RPMI7951 (cell line): ENCODE measurements at regions not wholly inside any gene's neighbourhood (a gene's known extent, or its start where the extent isn't known, plus 50 kb on each side); places are given as distances from the start of the nearest gene placed in this dataset.
"Not testable (repeated sequence)": the region's sequence is repeated elsewhere in the genome, so short reads cannot be mapped to it uniquely, and the experiment has no call there.

Experiments used
- DNase-seq: peaks from one replicate; pipeline ENCODE4 v3.0.0-alpha.2; 2012; ENCODE audit warnings: low read depth

- DNase-seq = no peak
Measured at GRCh38 chr4:45482346-45482745, 641.5 kb downstream of the GABRG1 start.

- no peak for DNase-seq
Measured at GRCh38 chr4:45477311-45477733, 646.5 kb downstream of the GABRG1 start.

- DNase-seq = no peak
Measured at GRCh38 chr4:45475548-45475947, 648.3 kb downstream of the GABRG1 start.

- no peak for DNase-seq
Measured at GRCh38 chr4:45472490-45472889, 651.4 kb downstream of the GABRG1 start.

- no peak for DNase-seq
Measured at GRCh38 chr4:45471335-45471734, 652.5 kb downstream of the GABRG1 start.

- DNase-seq = no peak
Measured at GRCh38 chr4:45467157-45467556, 656.7 kb downstream of the GABRG1 start.

GRCh38 chr4:45460157-45460556 lies 663.7 kb downstream of the GABRG1 start:
- DNase-seq = not testable (repeated sequence)

- no peak for DNase-seq
Measured at GRCh38 chr4:45455217-45455616, 668.6 kb downstream of the GABRG1 start.

- peak; percentile 0 for DNase-seq
Measured at GRCh38 chr4:45453258-45453853, 670.5 kb downstream of the GABRG1 start.

- no peak for DNase-seq
Measured at GRCh38 chr4:45442466-45442865, 681.4 kb downstream of the GABRG1 start.

- DNase-seq = no peak
Measured at GRCh38 chr4:45438047-45438446, 685.8 kb downstream of the GABRG1 start.

GRCh38 chr4:45437381-45437780 lies 686.5 kb downstream of the GABRG1 start:
- no peak for DNase-seq

- no peak for DNase-seq
Measured at GRCh38 chr4:45425135-45425534, 698.7 kb downstream of the GABRG1 start.

- no peak for DNase-seq
Measured at GRCh38 chr4:45423896-45424295, 697.5 kb upstream of the GNPDA2 start.

- DNase-seq = not testable (repeated sequence)
Measured at GRCh38 chr4:45420091-45420674, 693.8 kb upstream of the GNPDA2 start.

- no peak for DNase-seq
Measured at GRCh38 chr4:45410701-45411210, 684.4 kb upstream of the GNPDA2 start.

GRCh38 chr4:45409536-45409935 lies 683.2 kb upstream of the GNPDA2 start:
- no peak for DNase-seq

GRCh38 chr4:45408996-45409395 lies 682.6 kb upstream of the GNPDA2 start:
- DNase-seq = no peak

GRCh38 chr4:45399116-45399515 lies 672.8 kb upstream of the GNPDA2 start:
- DNase-seq = no peak

- DNase-seq = no peak
Measured at GRCh38 chr4:45385306-45385705, 659.0 kb upstream of the GNPDA2 start.

GRCh38 chr4:45370408-45370807 lies 644.1 kb upstream of the GNPDA2 start:
- DNase-seq = no peak

GRCh38 chr4:45368832-45369231 lies 642.5 kb upstream of the GNPDA2 start:
- no peak for DNase-seq

- DNase-seq = no peak
Measured at GRCh38 chr4:45363931-45364330, 637.6 kb upstream of the GNPDA2 start.
